ENCODE measurements at regions not wholly inside any gene's neighbourhood (a gene's known extent, or its start where the extent isn't known, plus 50 kb on each side); places are given as distances from the start of the nearest gene placed in this dataset.

GRCh38 chr7:63087575-63088190, 911.0 kb upstream of the ZNF722 start:
- no peaks in the 10 kb centered on the region for H3K4me1 Mint-ChIP-seq (ENCODE audit: unreplicated experiment)
- no peaks in the 10 kb centered on the region for H3K27me3 Mint-ChIP-seq (ENCODE audit: unreplicated experiment)
- peaks cover 68% of the 10 kb centered on the region for H3K9me3 Mint-ChIP-seq (ENCODE audit: unreplicated experiment)
- H3K36me3 Mint-ChIP-seq (ENCODE audit: unreplicated experiment), result peaks cover 4% of the 10 kb centered on the region
- TF ChIP-seq CTCF (IDR thresholded peaks at IDR 0.05), result no peak
- no peak overlapping the region for H3K4me3 Mint-ChIP-seq (ENCODE audit: unreplicated experiment)
- no peak for DNase-seq (ENCODE audit: extremely low spot score, unreplicated experiment)
- no peak overlapping the region for H3K27ac Mint-ChIP-seq (ENCODE audit: unreplicated experiment)

GRCh38 chr7:63092951-63093350, 905.7 kb upstream of the ZNF722 start:
- Mint-ChIP-seq H3K27me3 (ENCODE audit: unreplicated experiment) (no peaks in the 10 kb centered on the region), H3K9me3 (ENCODE audit: unreplicated experiment) (peaks cover 37% of the 10 kb centered on the region), H3K36me3 (ENCODE audit: unreplicated experiment) (no peaks in the 10 kb centered on the region), H3K4me1 (ENCODE audit: unreplicated experiment) (no peaks in the 10 kb centered on the region), H3K4me3 (ENCODE audit: unreplicated experiment) (no peak overlapping the region), H3K27ac (ENCODE audit: unreplicated experiment) (no peak overlapping the region)
- no peak for TF ChIP-seq CTCF (IDR thresholded peaks at IDR 0.05)
- DNase-seq (ENCODE audit: extremely low spot score, unreplicated experiment), result peak; percentile 78

DNA sequence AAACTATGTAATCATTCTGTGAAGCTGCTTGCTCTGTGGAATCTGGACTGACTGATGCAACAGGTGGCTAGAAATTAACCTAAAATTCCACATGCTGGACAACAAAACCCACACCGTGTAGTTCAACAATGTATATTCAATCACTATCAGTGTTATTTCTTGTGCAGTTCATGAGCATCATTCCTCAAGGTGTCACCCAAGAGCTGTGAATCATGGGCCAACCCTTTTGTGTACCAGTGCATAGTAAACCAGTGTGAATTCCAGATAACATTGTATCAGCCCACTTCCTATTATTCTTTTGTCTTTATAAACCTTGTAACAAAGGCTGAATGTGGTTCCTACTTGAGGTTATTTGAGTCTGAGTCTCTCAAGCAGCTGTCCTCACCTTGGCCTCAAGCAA, 905.2 kb upstream of the ZNF722 start:
- Mint-ChIP-seq H3K9me3 (ENCODE audit: unreplicated experiment) (peaks cover 35% of the 10 kb centered on the region), H3K27ac (ENCODE audit: unreplicated experiment) (no peak overlapping the region), H3K4me3 (ENCODE audit: unreplicated experiment) (no peak overlapping the region), H3K4me1 (ENCODE audit: unreplicated experiment) (no peaks in the 10 kb centered on the region), H3K36me3 (ENCODE audit: unreplicated experiment) (no peaks in the 10 kb centered on the region), H3K27me3 (ENCODE audit: unreplicated experiment) (no peaks in the 10 kb centered on the region)
- no peak for DNase-seq (ENCODE audit: extremely low spot score, unreplicated experiment)
- TF ChIP-seq CTCF (IDR thresholded peaks at IDR 0.05), result no peak

DNA sequence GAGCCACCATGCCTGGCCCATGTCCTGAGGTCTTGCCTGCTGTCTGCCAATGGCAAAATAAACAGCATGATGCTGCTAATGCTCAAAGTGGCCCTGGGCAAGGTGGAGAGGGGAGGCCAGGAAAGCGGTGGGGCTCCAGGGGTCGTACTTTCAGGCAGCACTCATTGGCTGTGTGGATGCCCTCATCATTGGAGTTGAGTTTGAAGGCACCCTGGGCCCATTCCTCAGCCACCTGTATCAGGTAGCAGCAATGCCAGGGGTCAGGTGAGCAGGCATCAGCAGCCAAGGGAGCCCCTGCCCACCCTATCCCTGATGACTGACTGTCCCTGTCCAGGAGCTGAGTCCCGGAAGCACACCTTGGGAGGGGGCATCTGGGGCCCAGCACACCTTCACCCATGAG, 902.5 kb upstream of the ZNF722 start:
- Mint-ChIP-seq H3K27ac (ENCODE audit: unreplicated experiment) (no peak overlapping the region), H3K4me3 (ENCODE audit: unreplicated experiment) (no peak overlapping the region), H3K27me3 (ENCODE audit: unreplicated experiment) (no peaks in the 10 kb centered on the region), H3K36me3 (ENCODE audit: unreplicated experiment) (no peaks in the 10 kb centered on the region), H3K9me3 (ENCODE audit: unreplicated experiment) (peaks cover 33% of the 10 kb centered on the region), H3K4me1 (ENCODE audit: unreplicated experiment) (no peaks in the 10 kb centered on the region)
- no peak for TF ChIP-seq CTCF (IDR thresholded peaks at IDR 0.05)
- peak; percentile 84 for DNase-seq (ENCODE audit: extremely low spot score, unreplicated experiment)

DNA sequence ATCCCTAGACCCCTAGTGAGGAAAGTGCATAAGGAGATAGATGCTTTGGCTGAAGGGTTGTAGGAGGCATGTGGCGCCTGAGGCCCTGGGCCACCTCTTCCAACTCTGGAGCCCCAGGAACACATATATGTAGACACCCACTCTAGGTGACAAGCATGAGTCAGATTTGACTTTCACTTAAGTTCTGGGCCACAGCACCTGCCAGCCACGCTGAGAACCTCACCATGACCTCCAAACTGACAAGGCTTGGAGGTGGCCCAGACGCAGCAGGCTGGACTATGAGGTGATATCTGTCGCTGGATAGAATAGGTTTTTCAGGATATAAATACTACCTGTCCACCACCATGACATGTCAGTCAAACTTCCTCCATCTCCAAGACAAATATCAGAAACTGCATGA, 894.0 kb upstream of the ZNF722 start:
- H3K36me3 Mint-ChIP-seq (ENCODE audit: unreplicated experiment), result no peaks in the 10 kb centered on the region
- no peak for TF ChIP-seq CTCF (IDR thresholded peaks at IDR 0.05)
- DNase-seq (ENCODE audit: extremely low spot score, unreplicated experiment), result peak; percentile 80
- no peak overlapping the region for H3K27ac Mint-ChIP-seq (ENCODE audit: unreplicated experiment)
- H3K4me1 Mint-ChIP-seq (ENCODE audit: unreplicated experiment), result no peaks in the 10 kb centered on the region
- no peak overlapping the region for H3K4me3 Mint-ChIP-seq (ENCODE audit: unreplicated experiment)
- peaks cover 63% of the 10 kb centered on the region for H3K9me3 Mint-ChIP-seq (ENCODE audit: unreplicated experiment)
- no peaks in the 10 kb centered on the region for H3K27me3 Mint-ChIP-seq (ENCODE audit: unreplicated experiment)

All from osteocyte (in vitro differentiated cells).